Mesendoderm (in vitro differentiated cells): ENCODE measurements at regions not wholly inside any gene's neighbourhood (a gene's known extent, or its start where the extent isn't known, plus 50 kb on each side); places are given as distances from the start of the nearest gene placed in this dataset.
A peak's percentile ranks its signal among the peaks of the same experiment; 100 is the strongest.

Source experiments
- DNase-seq: peaks from one replicate; pipeline ENCODE4 v3.0.0; 2013
- H2AK5ac ChIP-seq: 2 replicates; pipeline ENCODE4 v1.6.1; 2013; ENCODE audit warnings: low read length, inconsistent platforms
- H2BK120ac ChIP-seq: 2 replicates; pipeline ENCODE4 v1.6.1; 2013; ENCODE audit warnings: low read depth, mild to moderate bottlenecking, low read length, moderate library complexity, mixed read lengths
- H2BK15ac ChIP-seq: replicated peaks from 2 replicates; pipeline ENCODE4 v1.6.1; 2013; ENCODE audit warnings: low read depth, mild to moderate bottlenecking, moderate library complexity
- H2BK5ac ChIP-seq: 2 replicates; pipeline ENCODE4 v1.6.1; 2013; ENCODE audit warnings: low read length, inconsistent platforms
- H3K18ac ChIP-seq: 2 replicates; pipeline ENCODE4 v1.6.1; 2013; ENCODE audit warnings: mild to moderate bottlenecking, low read length, mixed read lengths
- H3K23ac ChIP-seq: one replicate; pipeline ENCODE4 v1.6.1; 2013; ENCODE audit warnings: low read length
- H3K27ac ChIP-seq: 2 replicates; pipeline ENCODE4 v1.5.1; 2013; ENCODE audit warnings: low read depth, mild to moderate bottlenecking, inconsistent platforms, low read length, moderate library complexity
- H3K27me3 ChIP-seq: 2 replicates; pipeline ENCODE4 v1.6.1; 2013; ENCODE audit warnings: low read length, control low read depth, mild to moderate bottlenecking, inconsistent platforms; ENCODE audit not compliant: insufficient read depth, poor library complexity
- H3K36me3 ChIP-seq: 2 replicates; pipeline ENCODE4 v1.6.1; 2013; ENCODE audit warnings: low read length, inconsistent platforms; ENCODE audit not compliant: control insufficient read depth, insufficient read depth
- H3K4ac ChIP-seq: one replicate; pipeline ENCODE4 v1.6.1; 2013; ENCODE audit warnings: low read depth, mild to moderate bottlenecking, low read length, moderate library complexity
- H3K4me1 ChIP-seq: 2 replicates; pipeline ENCODE4 v1.6.1; 2013; ENCODE audit warnings: low read depth, low read length, inconsistent platforms; ENCODE audit not compliant: control insufficient read depth
- H3K4me2 ChIP-seq: 2 replicates; pipeline ENCODE4 v1.6.1; 2013; ENCODE audit warnings: low read length
- H3K4me3 ChIP-seq: 2 replicates; pipeline ENCODE4 v1.5.1; 2013; ENCODE audit warnings: mild to moderate bottlenecking, low read length
- H3K56ac ChIP-seq: one replicate; pipeline ENCODE4 v1.6.1; 2013; ENCODE audit warnings: low read length
- H3K79me1 ChIP-seq: 2 replicates; pipeline ENCODE4 v1.6.1; 2013; ENCODE audit warnings: low read length, inconsistent platforms
- H3K79me2 ChIP-seq: 2 replicates; pipeline ENCODE4 v1.6.1; 2013; ENCODE audit warnings: mild to moderate bottlenecking, low read length; ENCODE audit not compliant: control insufficient read depth, insufficient read depth
- H3K9ac ChIP-seq: 2 replicates; pipeline ENCODE4 v1.6.1; 2013; ENCODE audit warnings: low read length, inconsistent platforms
- H4K5ac ChIP-seq: one replicate; pipeline ENCODE4 v1.6.1; 2013; ENCODE audit warnings: low read length
- H4K8ac ChIP-seq: one replicate; pipeline ENCODE4 v1.6.1; 2013; ENCODE audit warnings: low read depth, mild to moderate bottlenecking, control low read depth, low read length, moderate library complexity
- WGBS: extraction: QIAGEN DNeasy Blood & Tissue Kit; methylation state at CpG from one replicate; pipeline ENCODE4 v1.1.7; 2013; ENCODE audit warnings: low lambda C conversion rate, missing lambda C conversion rate; ENCODE audit not compliant: insufficient coverage; ENCODE audit errors: extremely low coverage; 5-methylcytosine and 5-hydroxymethylcytosine counted together

GRCh38 chr2:144847347-144848080 lies 327.6 kb upstream of the ZEB2 start:
- Histone ChIP-seq H2AK5ac (no peak overlapping the region), H3K23ac (no peak overlapping the region), H2BK120ac (no peak overlapping the region), H3K79me1 (no peaks in the 10 kb centered on the region), H3K18ac (no peak overlapping the region), H3K9ac (no peak overlapping the region), H3K4me1 (peaks cover 2% of the 10 kb centered on the region), H3K4me3 (no peak overlapping the region), H3K79me2 (no peaks in the 10 kb centered on the region), H3K56ac (no peak overlapping the region), H2BK5ac (no peak overlapping the region), H2BK15ac (no peak overlapping the region), H3K4ac (no peak overlapping the region), H3K4me2 (no peak overlapping the region), H4K5ac (no peak overlapping the region), H3K27ac (no peak overlapping the region), H3K27me3 (no peaks in the 10 kb centered on the region), H3K36me3 (no peaks in the 10 kb centered on the region), H4K8ac (no peak overlapping the region)
- no CpG with 5 or more reads among the region's 5 CpGs for WGBS
- DNase-seq = no peak

GRCh38 chr2:144836635-144837350 lies 316.9 kb upstream of the ZEB2 start:
- Histone ChIP-seq H3K4me3 (no peak overlapping the region), H3K36me3 (no peaks in the 10 kb centered on the region), H4K5ac (no peak overlapping the region), H2BK5ac (no peak overlapping the region), H3K56ac (no peak overlapping the region), H3K9ac (no peak overlapping the region), H3K79me1 (no peaks in the 10 kb centered on the region), H2BK15ac (no peak overlapping the region), H3K4ac (no peak overlapping the region), H3K27ac (no peak overlapping the region), H2BK120ac (no peak overlapping the region), H3K4me1 (no peaks in the 10 kb centered on the region), H3K4me2 (no peak overlapping the region), H3K27me3 (no peaks in the 10 kb centered on the region), H3K79me2 (no peaks in the 10 kb centered on the region), H4K8ac (no peak overlapping the region), H3K18ac (no peak overlapping the region), H2AK5ac (no peak overlapping the region), H3K23ac (no peak overlapping the region)
- no peak for DNase-seq
- WGBS = no CpG with 5 or more reads among the region's 7 CpGs

GRCh38 chr2:144835634-144836350 lies 315.9 kb upstream of the ZEB2 start:
- H4K5ac ChIP-seq = no peak overlapping the region
- H3K4me3 ChIP-seq = no peak overlapping the region
- no peak overlapping the region for H3K9ac ChIP-seq
- no peaks in the 10 kb centered on the region for H3K4me1 ChIP-seq
- no peak overlapping the region for H2AK5ac ChIP-seq
- H2BK120ac ChIP-seq = no peak overlapping the region
- no peak overlapping the region for H3K23ac ChIP-seq
- H3K36me3 ChIP-seq = no peaks in the 10 kb centered on the region
- H2BK15ac ChIP-seq = no peak overlapping the region
- no peak overlapping the region for H3K27ac ChIP-seq
- no peak overlapping the region for H3K4ac ChIP-seq
- H3K56ac ChIP-seq = no peak overlapping the region
- H3K79me1 ChIP-seq = no peaks in the 10 kb centered on the region
- peak; percentile 43 for DNase-seq
- H3K18ac ChIP-seq = no peak overlapping the region
- no peaks in the 10 kb centered on the region for H3K79me2 ChIP-seq
- H3K27me3 ChIP-seq = no peaks in the 10 kb centered on the region
- H4K8ac ChIP-seq = no peak overlapping the region
- H2BK5ac ChIP-seq = no peak overlapping the region
- H3K4me2 ChIP-seq = no peak overlapping the region
- WGBS = no CpG with 5 or more reads among the region's 4 CpGs

GRCh38 chr2:144834998-144835633 lies 315.2 kb upstream of the ZEB2 start:
- H3K79me1 ChIP-seq = no peaks in the 10 kb centered on the region
- no peak overlapping the region for H2BK120ac ChIP-seq
- peak overlapping the region; percentile 3 for H3K4ac ChIP-seq
- no peak overlapping the region for H3K27ac ChIP-seq
- no peaks in the 10 kb centered on the region for H3K79me2 ChIP-seq
- no peak overlapping the region for H4K8ac ChIP-seq
- no peak overlapping the region for H2BK15ac ChIP-seq
- no peak overlapping the region for H3K4me2 ChIP-seq
- no peak overlapping the region for H3K18ac ChIP-seq
- no peak overlapping the region for H2BK5ac ChIP-seq
- H3K23ac ChIP-seq = no peak overlapping the region
- no peak overlapping the region for H2AK5ac ChIP-seq
- H3K4me3 ChIP-seq = no peak overlapping the region
- H4K5ac ChIP-seq = no peak overlapping the region
- H3K9ac ChIP-seq = no peak overlapping the region
- H3K56ac ChIP-seq = no peak overlapping the region
- no peaks in the 10 kb centered on the region for H3K27me3 ChIP-seq
- no CpG with 5 or more reads among the region's 5 CpGs for WGBS
- H3K36me3 ChIP-seq = no peaks in the 10 kb centered on the region
- DNase-seq = no peak
- H3K4me1 ChIP-seq = no peaks in the 10 kb centered on the region

GRCh38 chr2:144834363-144834762 lies 314.4 kb upstream of the ZEB2 start:
- no peak overlapping the region for H3K27ac ChIP-seq
- WGBS = no CpG with 5 or more reads among the region's 4 CpGs

More at GRCh38 chr2:144834363-144834762, 314.4 kb upstream of the ZEB2 start:
- Histone ChIP-seq H3K23ac (no peak overlapping the region), H3K36me3 (no peaks in the 10 kb centered on the region), H3K4me2 (no peak overlapping the region), H3K9ac (no peak overlapping the region), H3K56ac (no peak overlapping the region), H2AK5ac (no peak overlapping the region), H3K27me3 (no peaks in the 10 kb centered on the region), H2BK15ac (no peak overlapping the region), H3K79me1 (no peaks in the 10 kb centered on the region), H4K8ac (no peak overlapping the region), H3K18ac (no peak overlapping the region), H3K4me1 (no peaks in the 10 kb centered on the region), H2BK5ac (no peak overlapping the region), H3K4me3 (no peak overlapping the region), H2BK120ac (no peak overlapping the region), H3K79me2 (no peaks in the 10 kb centered on the region), H4K5ac (no peak overlapping the region), H3K4ac (no peak overlapping the region)
- DNase-seq = no peak
